Peyer's patch (tissue), 4 donors: ENCODE measurements at regions not wholly inside any gene's neighbourhood (a gene's known extent, or its start where the extent isn't known, plus 50 kb on each side); places are given as distances from the start of the nearest gene placed in this dataset.

Experiments
- CTCF ChIP-seq, 6 experiments: fragments of 450-650 bp in 4 of 6; fragments of 200-600 bp in 2 of 6; sonication (generic) in 1 of 6; IDR thresholded peaks; one replicate each; pipeline ENCODE4 v1.5.1; 2017 to 2019; ENCODE audit warnings: antibody characterized with exemption in 6 of 6, mild to moderate bottlenecking in 3 of 6, moderate library complexity in 1 of 6
- POLR2A ChIP-seq, 2 donors: fragments of 450-650 bp; IDR thresholded peaks; one replicate each; pipeline ENCODE4 v1.5.1; 2017; ENCODE audit warnings: antibody characterized with exemption in 2 of 2, mild to moderate bottlenecking in 2 of 2, moderate library complexity in 2 of 2

GRCh38 chr10:106410331-106410730, 754.2 kb downstream of the SORCS1 start:
- TF ChIP-seq CTCF (IDR thresholded peaks at IDR 0.05) (no peak), POLR2A (IDR thresholded peaks at IDR 0.05) (no peak)
